Astrocyte (in vitro differentiated cells and primary cell): ENCODE measurements at regions not wholly inside any gene's neighbourhood (a gene's known extent, or its start where the extent isn't known, plus 50 kb on each side); places are given as distances from the start of the nearest gene placed in this dataset.

Experiments
- DNase-seq: peaks from one replicate; pipeline ENCODE4 v3.0.0-alpha.2; 2010; ENCODE audit warnings: low read depth
- FAIRE-seq: peaks from 2 replicates; lab custom pipeline; 2011; peaks lifted over from hg19 to GRCh38; lab: Jason Lieb, UNC
- H2AFZ ChIP-seq: 2 replicates; pipeline ENCODE4 v1.6.0; 2012; ENCODE audit warnings: low read depth, low read length, inconsistent platforms
- H3K27ac ChIP-seq: 2 replicates; pipeline ENCODE4 v1.5.1; 2011; ENCODE audit warnings: low read depth, low read length, inconsistent platforms
- H3K27me3 ChIP-seq: 2 replicates; pipeline ENCODE4 v1.6.0; 2011; ENCODE audit warnings: low read length, inconsistent platforms; ENCODE audit not compliant: insufficient read depth
- H3K36me3 ChIP-seq: 2 replicates; pipeline ENCODE4 v1.5.1; 2011; ENCODE audit warnings: low read length, inconsistent platforms; ENCODE audit not compliant: insufficient read depth
- H3K4me1 ChIP-seq: 2 replicates; pipeline ENCODE4 v1.5.1; 2011; ENCODE audit warnings: low read length, inconsistent platforms; ENCODE audit not compliant: insufficient read depth
- H3K4me2 ChIP-seq: 2 replicates; pipeline ENCODE4 v1.6.0; 2012; ENCODE audit warnings: low read length, inconsistent platforms
- H3K4me3 ChIP-seq: 2 replicates; pipeline ENCODE4 v1.5.1; 2011; ENCODE audit warnings: low read depth, mild to moderate bottlenecking, low read length, inconsistent platforms; ENCODE audit not compliant: insufficient read depth
- H3K79me2 ChIP-seq: 2 replicates; pipeline ENCODE4 v1.6.0; 2012; ENCODE audit warnings: mild to moderate bottlenecking, low read length, inconsistent platforms; ENCODE audit not compliant: insufficient read depth
- H3K9ac ChIP-seq: 2 replicates; pipeline ENCODE4 v1.6.0; 2012; ENCODE audit warnings: mild to moderate bottlenecking, low read length, inconsistent platforms
- H3K9me3 ChIP-seq: 2 replicates; pipeline ENCODE4 v1.5.1; 2012; ENCODE audit warnings: low read depth, mild to moderate bottlenecking, low read length, inconsistent platforms; ENCODE audit not compliant: insufficient read depth
- H4K20me1 ChIP-seq: 2 replicates; pipeline ENCODE4 v1.6.0; 2012; ENCODE audit warnings: low read length, inconsistent platforms; ENCODE audit not compliant: insufficient read depth
- H3K27ac Mint-ChIP-seq: one replicate; pipeline ENCODE4 v1.8.0; 2021; ENCODE audit warnings: mild to moderate bottlenecking, mixed read lengths; ENCODE audit not compliant: unreplicated experiment
- H3K27me3 Mint-ChIP-seq: one replicate; pipeline ENCODE4 v1.8.0; 2021; ENCODE audit warnings: low read depth, mixed read lengths; ENCODE audit not compliant: unreplicated experiment
- H3K36me3 Mint-ChIP-seq: one replicate; pipeline ENCODE4 v1.8.0; 2021; ENCODE audit warnings: low read depth, mixed read lengths; ENCODE audit not compliant: unreplicated experiment
- H3K4me1 Mint-ChIP-seq: one replicate; pipeline ENCODE4 v1.8.0; 2021; ENCODE audit warnings: low read depth, mixed read lengths; ENCODE audit not compliant: unreplicated experiment
- H3K4me3 Mint-ChIP-seq: one replicate; pipeline ENCODE4 v1.8.0; 2021; ENCODE audit warnings: mild to moderate bottlenecking, moderate library complexity, mixed read lengths; ENCODE audit not compliant: unreplicated experiment
- H3K9me3 Mint-ChIP-seq: one replicate; pipeline ENCODE4 v1.8.0; 2021; ENCODE audit warnings: mild to moderate bottlenecking, mixed read lengths; ENCODE audit not compliant: unreplicated experiment
- EZH2 ChIP-seq: IDR thresholded peaks from 2 replicates; pipeline ENCODE4 v1.6.1; 2012; ENCODE audit warnings: mild to moderate bottlenecking, low read length, inconsistent platforms; ENCODE audit not compliant: insufficient read depth
- TF ChIP-seq, protein P1 (sequence below): IDR thresholded peaks from 2 replicates; pipeline ENCODE4 v1.5.1; 2011; ENCODE audit warnings: low read depth, mild to moderate bottlenecking, inconsistent platforms, low read length, moderate library complexity; ENCODE audit not compliant: insufficient read depth

DNA sequence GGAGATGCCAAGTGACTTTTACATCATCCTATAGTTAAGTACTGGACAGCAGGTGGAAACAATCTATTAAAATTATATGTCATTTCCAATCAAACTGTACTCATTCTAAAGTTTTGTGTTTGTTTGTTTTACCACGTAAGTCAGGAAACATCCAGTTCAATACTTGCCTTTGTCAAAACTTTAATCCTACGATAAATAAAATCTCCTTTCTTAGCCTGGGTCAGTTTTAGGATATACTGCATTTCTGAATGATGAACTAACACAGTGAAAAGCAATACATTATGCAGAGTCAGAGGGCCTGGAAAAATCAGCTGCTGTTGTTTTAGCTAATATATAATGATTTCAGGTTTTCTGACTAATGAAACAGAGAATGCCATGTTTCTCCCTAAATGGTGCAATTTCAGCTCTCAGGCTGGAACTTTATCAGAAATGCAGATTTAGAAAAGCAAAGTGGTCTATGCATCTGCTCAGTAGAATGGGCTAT, 756.4 kb downstream of the CDH11 start:
- Mint-ChIP-seq H3K4me1 (peaks cover 20% of the 10 kb centered on the region), H3K9me3 (no peaks in the 10 kb centered on the region), H3K27me3 (no peaks in the 10 kb centered on the region), H3K4me3 (no peak overlapping the region), H3K27ac (no peak overlapping the region), H3K36me3 (no peaks in the 10 kb centered on the region)
- H3K4me3 ChIP-seq, result no peak overlapping the region
- no peaks in the 10 kb centered on the region for H3K27me3 ChIP-seq
- no peak for FAIRE-seq
- H3K9me3 ChIP-seq, result no peaks in the 10 kb centered on the region
- H3K9ac ChIP-seq, result no peak overlapping the region
- H3K4me1 ChIP-seq, result peaks cover 6% of the 10 kb centered on the region
- peak; percentile 34 for DNase-seq
- H3K4me2 ChIP-seq, result no peak overlapping the region
- H3K36me3 ChIP-seq, result no peaks in the 10 kb centered on the region
- H3K27ac ChIP-seq, result no peak overlapping the region
- no peak for TF ChIP-seq EZH2
- TF ChIP-seq, protein P1, sequence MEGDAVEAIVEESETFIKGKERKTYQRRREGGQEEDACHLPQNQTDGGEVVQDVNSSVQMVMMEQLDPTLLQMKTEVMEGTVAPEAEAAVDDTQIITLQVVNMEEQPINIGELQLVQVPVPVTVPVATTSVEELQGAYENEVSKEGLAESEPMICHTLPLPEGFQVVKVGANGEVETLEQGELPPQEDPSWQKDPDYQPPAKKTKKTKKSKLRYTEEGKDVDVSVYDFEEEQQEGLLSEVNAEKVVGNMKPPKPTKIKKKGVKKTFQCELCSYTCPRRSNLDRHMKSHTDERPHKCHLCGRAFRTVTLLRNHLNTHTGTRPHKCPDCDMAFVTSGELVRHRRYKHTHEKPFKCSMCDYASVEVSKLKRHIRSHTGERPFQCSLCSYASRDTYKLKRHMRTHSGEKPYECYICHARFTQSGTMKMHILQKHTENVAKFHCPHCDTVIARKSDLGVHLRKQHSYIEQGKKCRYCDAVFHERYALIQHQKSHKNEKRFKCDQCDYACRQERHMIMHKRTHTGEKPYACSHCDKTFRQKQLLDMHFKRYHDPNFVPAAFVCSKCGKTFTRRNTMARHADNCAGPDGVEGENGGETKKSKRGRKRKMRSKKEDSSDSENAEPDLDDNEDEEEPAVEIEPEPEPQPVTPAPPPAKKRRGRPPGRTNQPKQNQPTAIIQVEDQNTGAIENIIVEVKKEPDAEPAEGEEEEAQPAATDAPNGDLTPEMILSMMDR, result no peak
- H2AFZ ChIP-seq, result no peak overlapping the region
- H3K79me2 ChIP-seq, result no peaks in the 10 kb centered on the region
- H4K20me1 ChIP-seq, result no peaks in the 10 kb centered on the region

DNA sequence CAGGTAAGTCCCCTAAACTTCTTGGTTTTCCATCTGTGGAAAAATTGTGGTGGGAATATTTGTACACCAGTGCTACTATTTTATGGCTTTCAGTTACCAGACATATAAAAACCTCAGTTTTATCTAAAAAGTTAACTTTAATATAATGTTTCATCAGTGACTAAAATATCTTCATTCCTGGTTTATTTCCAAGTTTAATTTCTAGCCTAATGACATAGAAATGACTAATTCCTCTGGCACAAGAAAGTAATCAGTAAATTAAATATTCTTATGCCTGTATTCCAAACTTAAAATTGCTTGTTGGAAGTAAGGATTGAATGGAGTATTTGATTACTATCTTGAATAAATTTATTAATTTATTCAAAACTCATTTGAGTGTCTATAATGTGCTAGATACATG, 757.0 kb downstream of the CDH11 start:
- H3K4me1 Mint-ChIP-seq, result peaks cover 24% of the 10 kb centered on the region
- no peak overlapping the region for H2AFZ ChIP-seq

DNA sequence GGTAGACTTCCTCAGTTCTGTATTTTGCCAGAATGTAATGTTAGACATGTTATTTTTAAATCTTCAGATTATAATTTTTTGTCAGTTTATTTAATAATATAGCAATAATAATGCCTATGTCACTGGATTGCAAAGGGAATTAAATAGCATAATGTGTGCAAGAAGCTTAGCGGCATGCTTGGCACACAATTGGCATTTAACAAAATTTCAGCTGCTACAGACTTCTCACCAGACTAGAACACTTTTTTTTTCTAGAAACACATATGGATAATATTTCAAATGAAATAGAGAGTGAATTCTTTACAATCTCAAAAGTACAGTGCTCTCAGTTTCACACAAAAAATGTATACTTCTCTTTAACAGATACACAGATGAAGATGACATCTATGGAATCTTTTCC, 757.4 kb downstream of the CDH11 start:
- Histone ChIP-seq H3K4me1 (peaks cover 6% of the 10 kb centered on the region), H3K4me3 (no peak overlapping the region), H3K9me3 (no peaks in the 10 kb centered on the region), H3K9ac (no peak overlapping the region), H3K4me2 (no peak overlapping the region), H4K20me1 (no peaks in the 10 kb centered on the region), H3K79me2 (no peaks in the 10 kb centered on the region), H3K36me3 (no peaks in the 10 kb centered on the region), H3K27ac (no peak overlapping the region), H2AFZ (no peak overlapping the region), H3K27me3 (no peaks in the 10 kb centered on the region)
- Mint-ChIP-seq H3K9me3 (no peaks in the 10 kb centered on the region), H3K27ac (no peak overlapping the region), H3K27me3 (no peaks in the 10 kb centered on the region), H3K4me3 (no peak overlapping the region), H3K4me1 (peaks cover 25% of the 10 kb centered on the region), H3K36me3 (no peaks in the 10 kb centered on the region)
- FAIRE-seq, result no peak
- TF ChIP-seq, protein P1, result no peak
- no peak for TF ChIP-seq EZH2
- no peak for DNase-seq

More for the DNA sequence above, 757.0 kb downstream of the CDH11 start:
- H3K27me3 ChIP-seq, result no peaks in the 10 kb centered on the region
- H3K79me2 ChIP-seq, result no peaks in the 10 kb centered on the region
- peaks cover 6% of the 10 kb centered on the region for H3K4me1 ChIP-seq
- Mint-ChIP-seq H3K27me3 (no peaks in the 10 kb centered on the region), H3K36me3 (no peaks in the 10 kb centered on the region), H3K27ac (no peak overlapping the region), H3K9me3 (no peaks in the 10 kb centered on the region), H3K4me3 (no peak overlapping the region)
- DNase-seq (peak; percentile 16), FAIRE-seq (no peak)
- no peak overlapping the region for H3K4me2 ChIP-seq
- TF ChIP-seq, protein P1, result no peak
- no peak for TF ChIP-seq EZH2
- H3K36me3 ChIP-seq, result no peaks in the 10 kb centered on the region
- H3K4me3 ChIP-seq, result no peak overlapping the region
- no peak overlapping the region for H3K9ac ChIP-seq
- no peak overlapping the region for H3K27ac ChIP-seq
- H3K9me3 ChIP-seq, result no peaks in the 10 kb centered on the region
- no peaks in the 10 kb centered on the region for H4K20me1 ChIP-seq
